Panc1 (cell line): ENCODE measurements at regions not wholly inside any gene's neighbourhood (a gene's known extent, or its start where the extent isn't known, plus 50 kb on each side); places are given as distances from the start of the nearest gene placed in this dataset.
"Not testable (repeated sequence)": the region's sequence is repeated elsewhere in the genome, so short reads cannot be mapped to it uniquely, and the experiment has no call there.

Experiments used
- CTCF ChIP-seq: fragments of 450-650 bp; IDR thresholded peaks from 2 replicates; pipeline ENCODE4 v1.5.1; 2017; ENCODE audit warnings: mild to moderate bottlenecking
- POLR2AphosphoS5 ChIP-seq: IDR thresholded peaks from 2 replicates; pipeline ENCODE4 v1.6.1; 2012; ENCODE audit warnings: mild to moderate bottlenecking, low read depth, low read length, moderate library complexity
- REST ChIP-seq, 2 experiments: IDR thresholded peaks; 2 replicates each; pipeline ENCODE4 v1.6.1; 2011 to 2012; ENCODE audit warnings: low read depth in 2 of 2, control low read depth in 1 of 2, low read length in 1 of 2, mild to moderate bottlenecking in 1 of 2, moderate library complexity in 1 of 2; ENCODE audit not compliant: insufficient read depth in 1 of 2
- SIN3A ChIP-seq: IDR thresholded peaks from 2 replicates; pipeline ENCODE4 v1.6.1; 2012; ENCODE audit warnings: low read depth, mild to moderate bottlenecking, low read length, moderate library complexity, borderline replicate concordance; ENCODE audit not compliant: insufficient read depth
- TCF7L2 ChIP-seq: IDR thresholded peaks from 2 replicates; pipeline ENCODE4 v1.6.1; 2011; ENCODE audit warnings: mild to moderate bottlenecking, low read depth, low read length, inconsistent platforms

- not testable (repeated sequence) for TF ChIP-seq CTCF; POLR2AphosphoS5; REST (IDR thresholded peaks at IDR 0.05; ENCODE audit: insufficient read depth in 1 of 2, low read depth in 2 of 2, low read length in 1 of 2); TCF7L2; SIN3A
Measured at GRCh38 chr6:141815039-141815438, 317.7 kb upstream of the GJE1 start.
